NCI-H82 treated with DMSO at 0.1 percent for 48 hours (cell line): ENCODE measurements at regions not wholly inside any gene's neighbourhood (a gene's known extent, or its start where the extent isn't known, plus 50 kb on each side); places are given as distances from the start of the nearest gene placed in this dataset.
"Not testable (repeated sequence)": the region's sequence is repeated elsewhere in the genome, so short reads cannot be mapped to it uniquely, and the experiment has no call there.

Experiments
- DNase-seq: peaks from one replicate; lab custom pipeline; 2025; ENCODE audit not compliant: unreplicated experiment; lab: John Stamatoyannopoulos, UW

- DNase-seq, result no peak
Measured at GRCh38 chr20:48366230-48366629, 461.6 kb downstream of the PREX1 start.

- DNase-seq, result no peak
Measured at GRCh38 chr20:48364688-48365421, 462.9 kb downstream of the PREX1 start.

DNA sequence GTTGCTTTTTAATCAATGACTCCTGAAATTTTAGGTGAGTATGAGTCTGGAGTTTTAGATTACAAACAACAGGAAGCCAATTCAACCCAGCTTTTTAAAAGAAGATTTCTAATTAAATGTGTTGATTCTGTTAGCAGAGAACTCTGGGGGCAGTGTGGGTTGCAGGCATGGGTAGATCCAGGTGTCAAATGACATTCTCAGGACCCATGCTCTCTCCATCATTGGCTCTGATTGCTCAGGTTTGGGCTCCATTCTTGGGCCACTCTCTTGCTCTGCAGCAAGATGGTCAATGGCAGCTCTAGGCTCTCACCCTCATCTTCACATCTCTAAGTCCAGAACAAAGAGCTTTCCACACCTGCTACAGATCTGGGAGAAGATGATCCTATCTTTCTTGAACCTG lies 463.7 kb downstream of the PREX1 start:
- no peak for DNase-seq

DNA sequence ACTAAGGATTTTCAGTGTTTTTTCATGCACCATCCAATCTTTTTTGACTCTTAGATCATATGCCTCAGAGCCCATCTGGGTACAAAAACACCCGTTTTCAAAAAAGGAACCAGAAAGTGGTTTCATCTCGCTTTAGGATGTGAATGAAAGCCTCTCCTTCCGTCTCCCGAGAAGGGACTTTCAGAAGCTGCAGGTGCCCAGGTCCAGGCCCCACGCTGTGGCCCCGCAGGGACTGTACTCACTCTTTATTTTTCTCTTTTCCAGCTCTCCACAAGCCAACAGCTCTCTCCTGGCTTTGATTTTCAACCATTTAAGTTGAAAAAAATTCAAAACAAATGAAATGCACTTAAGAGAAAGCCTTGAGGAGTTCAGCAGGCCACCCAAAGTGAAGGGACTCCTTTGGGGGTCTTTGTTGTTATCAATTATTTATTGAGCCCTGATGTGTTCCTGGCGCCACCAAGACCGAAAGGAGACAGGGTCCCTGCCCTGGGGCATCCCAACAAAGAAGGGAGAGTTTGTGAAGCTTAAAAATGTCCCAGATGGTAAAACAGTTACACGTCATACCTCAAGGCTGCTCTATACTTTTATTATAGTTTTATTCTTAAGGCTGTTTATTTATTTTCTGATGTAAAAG lies 467.3 kb downstream of the PREX1 start:
- DNase-seq, result no peak

DNA sequence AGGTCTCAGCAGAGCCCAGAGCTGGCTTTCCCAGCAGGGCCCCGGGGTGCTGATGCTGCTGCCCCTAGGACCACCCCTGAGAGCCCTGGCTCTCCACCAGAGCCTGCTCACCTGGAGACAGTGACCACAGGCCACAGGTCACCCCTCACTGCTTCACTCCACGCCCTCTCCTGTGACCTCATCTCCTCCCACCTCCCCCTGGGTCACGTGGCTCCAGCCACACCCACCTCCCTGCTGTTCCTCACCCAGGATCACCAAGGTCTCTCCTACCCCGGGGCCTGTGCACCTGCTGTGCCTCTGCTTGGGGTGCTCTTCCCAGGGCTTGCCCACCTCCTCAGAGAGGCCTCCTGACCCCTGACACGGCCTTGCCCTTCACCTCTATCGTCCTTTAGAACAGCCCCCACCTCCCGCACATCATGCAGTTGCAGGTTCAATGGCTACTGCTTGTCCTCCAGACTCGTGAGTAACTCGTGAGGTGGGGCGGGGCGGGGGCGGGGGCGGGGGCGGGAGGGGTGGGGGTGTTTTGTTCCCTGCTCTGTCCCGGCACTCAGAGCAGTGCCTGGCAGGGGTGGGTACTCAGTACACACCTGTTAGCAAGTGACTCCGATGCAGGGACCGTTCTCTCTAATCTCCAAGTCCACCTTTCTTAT lies 468.0 kb downstream of the PREX1 start:
- DNase-seq, result no peak

DNA sequence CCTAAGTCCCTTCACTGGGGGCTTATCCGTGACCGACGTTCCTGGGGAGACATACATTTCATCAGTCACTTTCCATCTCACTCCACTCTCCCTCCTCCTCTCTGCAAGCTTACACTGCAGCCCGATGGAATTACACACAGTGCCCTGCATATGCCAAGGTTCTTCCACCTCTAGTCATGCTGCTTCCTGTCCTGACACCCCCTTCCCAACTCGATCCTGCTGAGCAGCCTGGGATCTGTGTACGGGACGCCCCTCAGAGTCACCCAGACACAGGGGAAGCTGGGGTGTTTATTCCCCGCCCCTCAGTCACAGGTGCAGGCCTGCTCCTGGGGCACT lies 468.8 kb downstream of the PREX1 start:
- not testable (repeated sequence) for DNase-seq

- no peak for DNase-seq
Measured at GRCh38 chr20:48358176-48359054, 469.4 kb downstream of the PREX1 start.

DNA sequence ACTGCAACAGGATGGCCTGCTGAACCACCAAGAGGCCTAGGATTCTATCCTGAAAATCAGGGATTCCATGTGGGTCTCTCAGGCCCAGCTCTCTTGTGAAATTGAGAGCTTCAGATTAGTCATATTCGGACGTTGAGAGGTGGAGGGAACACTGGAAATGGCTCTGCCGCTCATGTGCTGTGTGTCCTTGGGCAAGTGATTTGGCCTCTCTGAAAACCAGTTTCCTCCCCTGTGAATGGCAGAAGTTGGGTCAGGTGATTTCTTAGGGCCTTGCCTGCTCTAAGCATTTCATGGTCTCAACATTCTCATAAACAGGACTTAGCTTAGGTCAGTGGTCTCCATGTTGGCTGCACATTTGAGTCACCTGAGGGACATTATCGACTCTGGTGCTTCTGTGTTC lies 470.1 kb downstream of the PREX1 start:
- no peak for DNase-seq

GRCh38 chr20:48354903-48355302 lies 472.9 kb downstream of the PREX1 start:
- DNase-seq, result no peak

DNA sequence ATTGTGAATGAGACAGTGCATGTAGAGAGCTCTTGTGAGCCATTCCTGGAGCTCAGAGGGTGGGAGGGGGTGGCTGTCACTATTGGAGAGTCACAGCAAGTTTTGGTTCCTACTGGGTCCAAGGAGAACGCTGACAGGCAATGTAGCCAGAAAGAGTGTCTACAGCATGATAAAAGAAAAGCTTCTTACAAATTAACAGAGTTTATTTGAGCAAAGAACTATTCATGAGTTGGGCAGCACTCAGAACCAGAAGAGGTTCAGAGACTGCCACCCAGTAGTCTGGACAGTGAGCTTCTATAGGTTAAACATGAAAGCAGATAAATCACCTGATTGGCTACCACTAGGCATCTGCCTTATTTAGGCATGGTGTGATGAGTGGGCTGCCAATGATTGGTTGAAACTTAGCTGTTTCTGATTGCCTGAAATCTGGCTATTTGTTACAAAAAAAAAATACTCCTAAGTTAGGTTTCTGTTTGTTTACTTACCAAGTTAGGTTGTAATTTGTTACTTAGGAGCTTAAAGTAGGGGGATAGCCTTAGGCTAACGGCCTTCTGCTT lies 473.4 kb downstream of the PREX1 start:
- DNase-seq, result no peak

DNA sequence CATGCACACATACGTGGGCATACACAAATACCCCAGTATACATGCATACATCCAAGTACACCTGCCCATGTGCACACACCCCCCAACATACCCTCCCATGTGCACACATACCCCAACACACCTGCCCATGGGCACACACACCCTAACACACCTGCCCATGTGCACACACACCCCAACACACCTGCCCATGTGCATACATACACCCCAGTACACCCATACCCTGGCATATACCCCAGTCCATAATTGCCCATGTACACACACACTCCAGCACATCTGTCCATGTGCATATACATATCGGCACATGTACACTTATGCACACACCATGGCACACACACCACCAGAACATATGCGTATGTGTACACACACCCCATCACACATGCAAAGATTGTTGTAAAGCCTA lies 475.2 kb downstream of the PREX1 start:
- no peak for DNase-seq

DNA sequence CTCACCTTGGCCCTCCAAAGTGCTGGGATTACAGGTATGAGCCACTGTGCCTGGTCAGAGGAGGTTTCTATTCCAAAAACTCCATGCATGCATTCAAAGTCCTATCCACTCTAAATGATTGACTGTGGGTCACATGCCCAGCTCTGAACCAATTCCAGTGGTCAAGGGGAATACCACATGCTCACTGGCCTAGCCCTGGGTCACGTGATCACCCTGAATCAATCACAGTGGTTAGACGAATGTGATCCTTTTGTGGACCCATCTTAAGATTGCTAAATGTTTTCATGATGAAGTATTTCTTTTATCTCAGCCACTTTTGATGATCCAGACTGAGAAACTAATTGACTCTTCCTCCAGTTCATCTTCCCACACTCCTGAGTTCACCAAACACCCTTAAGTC lies 475.8 kb downstream of the PREX1 start:
- no peak for DNase-seq

- no peak for DNase-seq
Measured at GRCh38 chr20:48350313-48350988, 477.3 kb downstream of the PREX1 start.

- DNase-seq, result no peak
Measured at GRCh38 chr20:48349656-48350055, 478.1 kb downstream of the PREX1 start.

GRCh38 chr20:48348022-48348421 lies 479.8 kb downstream of the PREX1 start:
- no peak for DNase-seq

DNA sequence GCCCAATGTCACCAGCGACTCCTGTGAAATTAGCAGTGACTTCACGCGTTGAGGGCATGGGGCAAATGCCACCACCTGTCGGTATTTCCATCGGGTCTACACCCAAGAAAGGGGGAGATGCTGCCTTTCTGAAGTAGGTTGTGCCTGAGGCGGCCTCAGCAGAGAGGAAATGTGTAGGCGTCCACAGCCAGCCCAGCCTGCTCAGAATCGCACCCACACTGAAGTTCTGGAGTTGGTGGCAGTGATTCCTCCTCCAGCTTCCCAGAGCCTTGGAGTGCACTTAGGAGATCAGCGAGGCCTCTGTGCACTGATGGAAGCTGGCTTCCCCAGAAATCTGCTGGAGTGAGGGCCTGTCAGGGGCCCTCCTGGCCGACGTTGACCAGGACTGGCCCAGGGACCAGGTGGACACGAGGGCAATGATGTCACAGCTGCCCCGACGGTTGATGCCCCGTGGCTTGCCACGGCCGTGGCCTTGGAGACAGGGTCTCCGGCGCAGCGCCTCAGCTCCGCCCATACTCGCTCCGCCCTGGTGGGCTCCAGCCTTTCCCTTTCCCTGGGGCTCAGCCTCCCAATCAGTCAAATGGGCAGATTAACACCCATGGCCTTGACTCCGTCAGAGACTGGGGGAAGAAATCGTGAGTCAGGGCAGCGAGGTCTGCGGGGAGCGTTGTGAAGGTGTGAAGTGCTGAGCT lies 484.8 kb downstream of the PREX1 start:
- no peak for DNase-seq

- DNase-seq, result no peak
Measured at GRCh38 chr20:48340883-48341281, 486.9 kb downstream of the PREX1 start.

GRCh38 chr20:48339986-48340882 lies 487.6 kb downstream of the PREX1 start:
- DNase-seq, result no peak
